K562 (cell line): ENCODE measurements at regions not wholly inside any gene's neighbourhood (a gene's known extent, or its start where the extent isn't known, plus 50 kb on each side); places are given as distances from the start of the nearest gene placed in this dataset.
A peak's percentile ranks its signal among the peaks of the same experiment; 100 is the strongest.

ENCODE experiments used
- ARID1B ChIP-seq: fragments of 450-650 bp; IDR thresholded peaks from 2 replicates; pipeline ENCODE4 v1.6.1; 2016; ENCODE audit warnings: antibody characterized with exemption, mild to moderate bottlenecking, inconsistent platforms
- CBX1 ChIP-seq: sonication (generic); IDR thresholded peaks from 2 replicates; pipeline ENCODE4 v1.6.1; 2016; ENCODE audit warnings: antibody characterized with exemption, low read depth, mild to moderate bottlenecking
- CBX3 ChIP-seq, 2 experiments: IDR thresholded peaks; 1 replicate in 1 of 2; 2 replicates in 1 of 2; pipeline ENCODE4 v1.6.1; 2012; ENCODE audit warnings: inconsistent platforms in 2 of 2, low read length in 2 of 2, borderline replicate concordance in 1 of 2, control low read depth in 1 of 2
- CBX5 ChIP-seq: IDR thresholded peaks from 2 replicates; pipeline ENCODE4 v1.6.1; 2014; ENCODE audit warnings: low read depth, borderline replicate concordance
- CREBBP ChIP-seq: IDR thresholded peaks from one replicate; pipeline ENCODE4 v1.6.1; 2012; ENCODE audit warnings: low read depth, mild to moderate bottlenecking, control low read depth, inconsistent platforms, low read length
- FOXK2 ChIP-seq, 2 experiments: fragments of 450-650 bp; IDR thresholded peaks in 1 of 2; conservative IDR thresholded peaks in 1 of 2; 2 replicates each; pipeline ENCODE4 v1.6.1; 2016; ENCODE audit warnings: low read depth in 2 of 2, mild to moderate bottlenecking in 1 of 2
- HEY1 ChIP-seq: fragments of 250-450 bp; sonication (Bioruptor Pico); IDR thresholded peaks from 2 replicates; pipeline ENCODE4 v1.5.0; 2020; ENCODE audit warnings: mild to moderate bottlenecking, moderate library complexity, borderline replicate concordance
- HMG20A ChIP-seq: fragments of 450-650 bp; formaldehyde crosslinking; conservative IDR thresholded peaks from 2 replicates; pipeline ENCODE4 v1.4.0; 2020; ENCODE audit warnings: mild to moderate bottlenecking, mixed read lengths
- HNRNPL ChIP-seq: fragments of 200-400 bp; formaldehyde crosslinking; IDR thresholded peaks from 2 replicates; pipeline ENCODE4 v1.6.1; 2017; ENCODE audit warnings: low read depth, mild to moderate bottlenecking, low read length
- JUND ChIP-seq, 2 experiments: IDR thresholded peaks; 2 replicates in 1 of 2; 3 replicates in 1 of 2; pipeline ENCODE4 v1.6.1; 2011; ENCODE audit warnings: borderline replicate concordance in 2 of 2, low read depth in 2 of 2, low read length in 2 of 2, improper control_type of control experiment in 1 of 2, missing biosample characterization in 1 of 2, missing genetic modification characterization in 1 of 2, missing genetic modification reagents in 1 of 2
- MTA1 ChIP-seq: fragments of 450-650 bp; IDR thresholded peaks from 2 replicates; pipeline ENCODE4 v1.6.1; 2017; ENCODE audit warnings: borderline replicate concordance
- NEUROD1 ChIP-seq: fragments of 150-350 bp; IDR thresholded peaks from 2 replicates; pipeline ENCODE4 v1.6.1; 2014; ENCODE audit warnings: borderline replicate concordance, low read length, low read depth; ENCODE audit not compliant: partially characterized antibody
- NFRKB ChIP-seq: fragments of 450-650 bp; IDR thresholded peaks from 2 replicates; pipeline ENCODE4 v1.6.1; 2016; ENCODE audit warnings: low read depth
- NRF1 ChIP-seq, 2 experiments: fragments of 450-650 bp; IDR thresholded peaks in 1 of 2; conservative IDR thresholded peaks in 1 of 2; 2 replicates each; pipeline ENCODE4 v1.6.1; 2014; ENCODE audit warnings: mild to moderate bottlenecking in 2 of 2
- RBM25 ChIP-seq: fragments of 200-400 bp; formaldehyde crosslinking; IDR thresholded peaks from 2 replicates; pipeline ENCODE4 v1.6.1; 2018; ENCODE audit warnings: low read length, low read depth, moderate library complexity; ENCODE audit not compliant: severe bottlenecking
- RFX7 ChIP-seq: fragments of 250-450 bp; sonication (Bioruptor Pico); IDR thresholded peaks from 2 replicates; pipeline ENCODE4 v1.5.1; 2021; ENCODE audit warnings: mild to moderate bottlenecking
- SMAD2 ChIP-seq: fragments of 150-350 bp; IDR thresholded peaks from 2 replicates; pipeline ENCODE4 v1.6.1; 2014; ENCODE audit warnings: low read depth, mild to moderate bottlenecking, low read length
- THAP7 ChIP-seq: fragments of 250-450 bp; sonication (Bioruptor Pico); IDR thresholded peaks from 2 replicates; pipeline ENCODE4 v1.5.0; 2021
- ZNF12 ChIP-seq: sonication (generic); formaldehyde crosslinking; IDR thresholded peaks from 2 replicates; pipeline ENCODE4 v1.4.0; 2020; ENCODE audit warnings: mild to moderate bottlenecking, missing genetic modification reagents
- ZNF24 ChIP-seq: fragments of 450-650 bp; IDR thresholded peaks from 2 replicates; pipeline ENCODE4 v1.6.1; 2016
- ZNF282 ChIP-seq: sonication (generic); formaldehyde crosslinking; IDR thresholded peaks from 2 replicates; pipeline ENCODE4 v1.8.1; 2023; ENCODE audit warnings: missing genetic modification reagents
- ZNF77 ChIP-seq: fragments of 250-450 bp; sonication (Bioruptor Pico); IDR thresholded peaks from 2 replicates; pipeline ENCODE4 v1.5.0; 2020
- ZSCAN29 ChIP-seq: fragments of 450-650 bp; IDR thresholded peaks from 2 replicates; pipeline ENCODE4 v1.6.1; 2017
- TF ChIP-seq, protein P1 (sequence below): IDR thresholded peaks from 2 replicates; pipeline ENCODE4 v1.6.1; 2016; ENCODE audit warnings: missing genetic modification characterization, missing compliant biosample characterization
- TF ChIP-seq, protein P2 (sequence below), 2 experiments: IDR thresholded peaks in 1 of 2; conservative IDR thresholded peaks in 1 of 2; 2 replicates each; pipeline ENCODE4 v1.6.1; 2016; ENCODE audit warnings: low read depth in 2 of 2, mild to moderate bottlenecking in 1 of 2, missing compliant biosample characterization in 1 of 2, missing genetic modification characterization in 1 of 2, moderate library complexity in 1 of 2

DNA sequence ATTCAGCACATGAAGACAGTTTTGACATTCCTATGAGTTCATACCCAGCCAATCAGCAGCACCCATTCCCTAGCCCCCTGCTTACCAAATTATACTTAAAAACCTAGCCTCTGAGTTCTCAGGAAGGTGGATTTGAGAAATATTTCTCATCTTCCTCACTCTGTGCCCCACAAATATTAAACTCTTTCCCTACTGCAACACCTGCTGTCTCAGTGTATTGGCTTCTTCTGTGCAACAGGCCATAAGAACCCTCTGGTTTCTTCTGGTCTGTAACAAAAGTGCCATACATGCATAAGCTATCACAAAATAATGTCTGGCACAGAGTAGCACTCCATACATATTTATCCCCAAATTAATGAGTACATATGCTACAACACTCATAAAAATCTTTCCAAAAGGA, 387.4 kb upstream of the CAMK1G start (continued):
- TF ChIP-seq, protein P1, sequence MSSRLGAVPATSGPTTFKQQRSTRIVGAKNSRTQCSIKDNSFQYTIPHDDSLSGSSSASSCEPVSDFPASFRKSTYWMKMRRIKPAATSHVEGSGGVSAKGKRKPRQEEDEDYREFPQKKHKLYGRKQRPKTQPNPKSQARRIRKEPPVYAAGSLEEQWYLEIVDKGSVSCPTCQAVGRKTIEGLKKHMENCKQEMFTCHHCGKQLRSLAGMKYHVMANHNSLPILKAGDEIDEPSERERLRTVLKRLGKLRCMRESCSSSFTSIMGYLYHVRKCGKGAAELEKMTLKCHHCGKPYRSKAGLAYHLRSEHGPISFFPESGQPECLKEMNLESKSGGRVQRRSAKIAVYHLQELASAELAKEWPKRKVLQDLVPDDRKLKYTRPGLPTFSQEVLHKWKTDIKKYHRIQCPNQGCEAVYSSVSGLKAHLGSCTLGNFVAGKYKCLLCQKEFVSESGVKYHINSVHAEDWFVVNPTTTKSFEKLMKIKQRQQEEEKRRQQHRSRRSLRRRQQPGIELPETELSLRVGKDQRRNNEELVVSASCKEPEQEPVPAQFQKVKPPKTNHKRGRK (tag) = no peak
- no peak for TF ChIP-seq NRF1 (conservative IDR thresholded peaks at IDR 0.05 in 1 of 2, IDR thresholded peaks at IDR 0.05 in 1 of 2)
- TF ChIP-seq ZNF24 = no peak
- no peak for TF ChIP-seq RBM25
- no peak for TF ChIP-seq ZNF77 (CRISPR knock-in tag)
- no peak for TF ChIP-seq ARID1B
- TF ChIP-seq ZNF12 (CRISPR knock-in tag) = no peak
- no peak for TF ChIP-seq MTA1
- peak; percentile 80; the same call in 1 of the 2 replicates for TF ChIP-seq CBX5
- no peak for TF ChIP-seq SMAD2
- no peak for TF ChIP-seq NFRKB
- TF ChIP-seq HMG20A (CRISPR knock-in tag) = no peak
- no peak for TF ChIP-seq HNRNPL
- TF ChIP-seq, protein P2, sequence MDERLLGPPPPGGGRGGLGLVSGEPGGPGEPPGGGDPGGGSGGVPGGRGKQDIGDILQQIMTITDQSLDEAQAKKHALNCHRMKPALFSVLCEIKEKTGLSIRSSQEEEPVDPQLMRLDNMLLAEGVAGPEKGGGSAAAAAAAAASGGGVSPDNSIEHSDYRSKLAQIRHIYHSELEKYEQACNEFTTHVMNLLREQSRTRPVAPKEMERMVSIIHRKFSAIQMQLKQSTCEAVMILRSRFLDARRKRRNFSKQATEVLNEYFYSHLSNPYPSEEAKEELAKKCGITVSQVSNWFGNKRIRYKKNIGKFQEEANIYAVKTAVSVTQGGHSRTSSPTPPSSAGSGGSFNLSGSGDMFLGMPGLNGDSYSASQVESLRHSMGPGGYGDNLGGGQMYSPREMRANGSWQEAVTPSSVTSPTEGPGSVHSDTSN (CRISPR knock-in tag; IDR thresholded peaks at IDR 0.05; ENCODE audit: low read depth) = no peak
- TF ChIP-seq, protein P2 (tag; conservative IDR thresholded peaks at IDR 0.05; ENCODE audit: low read depth) = no peak
- TF ChIP-seq NEUROD1 = no peak
- TF ChIP-seq ZNF282 = no peak
- no peak for TF ChIP-seq JUND (IDR thresholded peaks at IDR 0.05; ENCODE audit: borderline replicate concordance, low read depth, low read length)
- TF ChIP-seq JUND (tag; IDR thresholded peaks at IDR 0.05; ENCODE audit: borderline replicate concordance, low read depth, low read length) = no peak
- TF ChIP-seq THAP7 (CRISPR knock-in tag) = no peak
- no peak for TF ChIP-seq RFX7 (CRISPR knock-in tag)
- no peak for TF ChIP-seq ZSCAN29
- TF ChIP-seq HEY1 (CRISPR knock-in tag) = no peak
- no peak for TF ChIP-seq CREBBP
- peak; percentile 59; the same call in 1 of the 2 replicates for TF ChIP-seq CBX1
- peak in 1 of 2 experiments; percentile 42; a peak in 1 of 3 replicates for TF ChIP-seq CBX3 (IDR thresholded peaks at IDR 0.05; ENCODE audit: borderline replicate concordance in 1 of 2, low read length in 2 of 2)
- no peak for TF ChIP-seq FOXK2 (conservative IDR thresholded peaks at IDR 0.05 in 1 of 2, IDR thresholded peaks at IDR 0.05 in 1 of 2; ENCODE audit: low read depth in 2 of 2)
